SK-N-MC (cell line): ENCODE measurements at regions not wholly inside any gene's neighbourhood (a gene's known extent, or its start where the extent isn't known, plus 50 kb on each side); places are given as distances from the start of the nearest gene placed in this dataset.

Experiments
- EZH2 ChIP-seq: fragments of 200-600 bp; sonication (generic); IDR thresholded peaks from one replicate; pipeline ENCODE4 v1.6.1; 2017; ENCODE audit warnings: antibody characterized with exemption
- FOXP2 ChIP-seq: optimal IDR thresholded peaks from 2 replicates; pipeline ENCODE3; 2011; ENCODE audit warnings: mild to moderate bottlenecking, moderate library complexity; ENCODE audit not compliant: insufficient read depth; ENCODE audit errors: extremely low read length, control extremely low read depth
- POLR2AphosphoS5 ChIP-seq: IDR thresholded peaks from 2 replicates; pipeline ENCODE4 v1.6.1; 2012; ENCODE audit warnings: mild to moderate bottlenecking, low read depth, low read length, borderline replicate concordance

DNA sequence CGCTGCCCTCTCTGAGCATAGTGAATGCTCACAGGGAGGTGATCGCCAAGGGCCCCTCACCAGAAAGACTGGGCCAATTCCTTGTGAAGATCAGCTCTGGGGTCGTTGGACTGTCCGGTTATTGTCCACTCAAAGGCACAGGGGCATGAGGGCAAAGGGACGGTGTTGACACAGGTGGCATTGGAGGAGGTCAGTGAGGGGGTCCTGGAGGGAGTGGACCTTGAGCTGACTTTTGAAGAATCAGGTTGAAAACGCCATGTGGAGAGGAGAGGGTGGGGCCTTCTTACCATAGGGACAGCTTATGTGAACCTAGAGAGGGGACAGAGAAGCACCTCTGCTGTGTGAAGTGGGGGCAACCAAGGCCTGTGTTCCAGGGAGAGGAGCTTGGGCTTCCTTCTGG is 131.5 kb downstream of the TFCP2L1 start:
- TF ChIP-seq POLR2AphosphoS5 (no peak), EZH2 (no peak), FOXP2 (no peak)
